Gastrocnemius medialis (tissue), 4 donors: ENCODE measurements at regions not wholly inside any gene's neighbourhood (a gene's known extent, or its start where the extent isn't known, plus 50 kb on each side); places are given as distances from the start of the nearest gene placed in this dataset.

ENCODE experiments used
- POLR2A ChIP-seq, 2 donors: fragments of 450-650 bp; IDR thresholded peaks; one replicate each; pipeline ENCODE4 v1.6.1; 2017; ENCODE audit warnings: antibody characterized with exemption in 2 of 2, mild to moderate bottlenecking in 2 of 2, moderate library complexity in 2 of 2
- TF ChIP-seq, protein P1 (sequence below), 5 experiments: fragments of 450-650 bp in 3 of 5; fragments of 200-600 bp in 2 of 5; sonication (generic) in 2 of 5; IDR thresholded peaks in 4 of 5; conservative IDR thresholded peaks in 1 of 5; 1 replicate in 4 of 5; 2 replicates in 1 of 5; pipeline ENCODE4 v1.5.1; 2016 to 2019; ENCODE audit warnings: antibody characterized with exemption in 5 of 5, mild to moderate bottlenecking in 3 of 5, moderate library complexity in 3 of 5

DNA sequence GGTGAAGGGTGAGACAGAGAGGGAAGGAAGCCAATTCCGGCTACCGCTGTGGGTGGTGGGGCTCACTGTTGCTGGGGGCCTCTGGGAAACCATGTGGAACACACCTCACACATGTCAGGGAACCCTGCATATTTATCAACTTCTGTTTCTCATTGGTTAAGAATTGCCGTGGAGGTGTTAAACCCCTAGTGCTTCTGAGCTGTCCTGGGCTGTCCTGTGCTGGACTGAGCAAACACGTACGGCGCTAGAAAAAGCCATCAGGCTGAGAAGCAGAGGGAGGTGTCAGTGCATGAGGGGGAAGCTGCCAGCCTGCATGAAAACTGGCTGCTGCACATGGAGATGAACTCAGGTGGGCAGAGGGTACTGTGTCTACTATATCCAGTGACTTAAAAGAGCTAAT lies 103.9 kb upstream of the JAG1 start:
- TF ChIP-seq, protein P1, sequence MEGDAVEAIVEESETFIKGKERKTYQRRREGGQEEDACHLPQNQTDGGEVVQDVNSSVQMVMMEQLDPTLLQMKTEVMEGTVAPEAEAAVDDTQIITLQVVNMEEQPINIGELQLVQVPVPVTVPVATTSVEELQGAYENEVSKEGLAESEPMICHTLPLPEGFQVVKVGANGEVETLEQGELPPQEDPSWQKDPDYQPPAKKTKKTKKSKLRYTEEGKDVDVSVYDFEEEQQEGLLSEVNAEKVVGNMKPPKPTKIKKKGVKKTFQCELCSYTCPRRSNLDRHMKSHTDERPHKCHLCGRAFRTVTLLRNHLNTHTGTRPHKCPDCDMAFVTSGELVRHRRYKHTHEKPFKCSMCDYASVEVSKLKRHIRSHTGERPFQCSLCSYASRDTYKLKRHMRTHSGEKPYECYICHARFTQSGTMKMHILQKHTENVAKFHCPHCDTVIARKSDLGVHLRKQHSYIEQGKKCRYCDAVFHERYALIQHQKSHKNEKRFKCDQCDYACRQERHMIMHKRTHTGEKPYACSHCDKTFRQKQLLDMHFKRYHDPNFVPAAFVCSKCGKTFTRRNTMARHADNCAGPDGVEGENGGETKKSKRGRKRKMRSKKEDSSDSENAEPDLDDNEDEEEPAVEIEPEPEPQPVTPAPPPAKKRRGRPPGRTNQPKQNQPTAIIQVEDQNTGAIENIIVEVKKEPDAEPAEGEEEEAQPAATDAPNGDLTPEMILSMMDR (IDR thresholded peaks at IDR 0.05 in 4 of 5, conservative IDR thresholded peaks at IDR 0.05 in 1 of 5), result no peak
- TF ChIP-seq POLR2A (IDR thresholded peaks at IDR 0.05), result no peak
